ENCODE measurements at regions not wholly inside any gene's neighbourhood (a gene's known extent, or its start where the extent isn't known, plus 50 kb on each side); places are given as distances from the start of the nearest gene placed in this dataset.

GRCh38 chr10:30529373-30529998, 95.5 kb downstream of the MAP3K8 start:
- Histone ChIP-seq H4K20me1 (replicated peaks; ENCODE audit: control insufficient read depth, extremely low read depth, insufficient read depth, low read length) (no peaks in the 10 kb centered on the region), H2AFZ (ENCODE audit: low read depth, low read length) (no peak overlapping the region), H3K4me2 (ENCODE audit: insufficient read depth, low read length) (no peak overlapping the region), H3K4me3 (replicated peaks in 1 of 3; ENCODE audit: insufficient read depth in 1 of 3, low read depth in 1 of 3, low read length in 3 of 3) (no peak overlapping the region), H3K9me1 (replicated peaks; ENCODE audit: control insufficient read depth, extremely low read depth, insufficient read depth, low read length) (no peaks in the 10 kb centered on the region), H3K4me1 (ENCODE audit: control insufficient read depth, extremely low read depth, insufficient read depth, low read length) (no peaks in the 10 kb centered on the region), H3K79me2 (ENCODE audit: control insufficient read depth, insufficient read depth, low read length) (no peaks in the 10 kb centered on the region), H3K9me3 (replicated peaks; ENCODE audit: control insufficient read depth, insufficient read depth, low read length) (no peaks in the 10 kb centered on the region), H3K27me3 (ENCODE audit: control insufficient read depth in 2 of 2, insufficient read depth in 2 of 2, low read length in 2 of 2) (peaks cover 0 to 4% of the 10 kb centered on the region in 2 experiments), H3K27ac (ENCODE audit: insufficient read depth, low read depth, low read length) (no peak overlapping the region), H3K36me3 (ENCODE audit: control insufficient read depth in 2 of 2, extremely low read depth in 1 of 2, insufficient read depth in 2 of 2, low read length in 2 of 2) (no peaks in the 10 kb centered on the region), H3K9ac (replicated peaks; ENCODE audit: extremely low read depth, insufficient read depth, low read length) (no peak overlapping the region)
- ChIA-PET CTCF (interaction anchor here (1.7 to 3.0 kb wide), 2 partner anchors 62 to 115 kb away, joined by 4 to 10 read pairs; no protein-coding TSS in a partner anchor), POLR2A (no interaction called here)
- no TSS peak for BruUV-seq (replicated peaks)
- intact Hi-C loops (cut with micrococcal nuclease): no loop called here
- TF ChIP-seq FOS (IDR thresholded peaks at IDR 0.05; ENCODE audit: borderline replicate concordance, insufficient read depth, low read length) (no peak), EZH2 (IDR thresholded peaks at IDR 0.05; ENCODE audit: borderline replicate concordance, low read depth, low read length, severe bottlenecking) (no peak), MAX (IDR thresholded peaks at IDR 0.05; ENCODE audit: insufficient read depth, insufficient read length) (no peak), MYC (IDR thresholded peaks at IDR 0.05; ENCODE audit: low read depth, low read length) (no peak), POLR2AphosphoS5 (IDR thresholded peaks at IDR 0.05; ENCODE audit: insufficient read depth, low read depth, low read length) (no peak), POLR2A (IDR thresholded peaks at IDR 0.05; ENCODE audit: low read depth, low read length) (no peak), GATA2 (IDR thresholded peaks at IDR 0.05; ENCODE audit: insufficient read depth, insufficient read length, low read depth, low read length) (no peak), JUN (IDR thresholded peaks at IDR 0.05; ENCODE audit: borderline replicate concordance, insufficient read depth, insufficient read length, low read depth) (no peak)
- TF ChIP-seq, protein P1, sequence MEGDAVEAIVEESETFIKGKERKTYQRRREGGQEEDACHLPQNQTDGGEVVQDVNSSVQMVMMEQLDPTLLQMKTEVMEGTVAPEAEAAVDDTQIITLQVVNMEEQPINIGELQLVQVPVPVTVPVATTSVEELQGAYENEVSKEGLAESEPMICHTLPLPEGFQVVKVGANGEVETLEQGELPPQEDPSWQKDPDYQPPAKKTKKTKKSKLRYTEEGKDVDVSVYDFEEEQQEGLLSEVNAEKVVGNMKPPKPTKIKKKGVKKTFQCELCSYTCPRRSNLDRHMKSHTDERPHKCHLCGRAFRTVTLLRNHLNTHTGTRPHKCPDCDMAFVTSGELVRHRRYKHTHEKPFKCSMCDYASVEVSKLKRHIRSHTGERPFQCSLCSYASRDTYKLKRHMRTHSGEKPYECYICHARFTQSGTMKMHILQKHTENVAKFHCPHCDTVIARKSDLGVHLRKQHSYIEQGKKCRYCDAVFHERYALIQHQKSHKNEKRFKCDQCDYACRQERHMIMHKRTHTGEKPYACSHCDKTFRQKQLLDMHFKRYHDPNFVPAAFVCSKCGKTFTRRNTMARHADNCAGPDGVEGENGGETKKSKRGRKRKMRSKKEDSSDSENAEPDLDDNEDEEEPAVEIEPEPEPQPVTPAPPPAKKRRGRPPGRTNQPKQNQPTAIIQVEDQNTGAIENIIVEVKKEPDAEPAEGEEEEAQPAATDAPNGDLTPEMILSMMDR (IDR thresholded peaks at IDR 0.05; ENCODE audit: extremely low read depth in 1 of 2, insufficient read depth in 1 of 2, low read depth in 1 of 2, low read length in 2 of 2): no peak
- DNase-seq (ENCODE audit: low read depth, low spot score) (no peak), FAIRE-seq (no peak)
- dilution Hi-C loops (cut with MboI; ENCODE audit: extremely low pct_ligation_motif_present, low sequenced_read_pairs): no loop called here
